ENCODE measurements at regions not wholly inside any gene's neighbourhood (a gene's known extent, or its start where the extent isn't known, plus 50 kb on each side); places are given as distances from the start of the nearest gene placed in this dataset.

- Histone ChIP-seq H3K9me3 (ENCODE audit: insufficient read depth, low read length) (no peaks in the 10 kb centered on the region), H2AFZ (ENCODE audit: low read depth, low read length, severe bottlenecking) (no peak overlapping the region), H3K4me2 (ENCODE audit: low read depth, low read length, poor library complexity, severe bottlenecking) (no peak overlapping the region), H3F3A (ENCODE audit: insufficient read depth) (no peaks in the 10 kb centered on the region), H3K4me3 (ENCODE audit: insufficient read depth, low read length, poor library complexity, severe bottlenecking) (no peak overlapping the region), H3K36me3 (ENCODE audit: low read length) (no peaks in the 10 kb centered on the region), H3K79me2 (ENCODE audit: insufficient read depth, low read length) (no peaks in the 10 kb centered on the region), H3K9me2 (replicated peaks; ENCODE audit: insufficient read depth, low read length) (no peaks in the 10 kb centered on the region), H3K27me3 (ENCODE audit: low read length) (no peaks in the 10 kb centered on the region), H3K27ac (ENCODE audit: low read depth, low read length) (no peak overlapping the region), H3K9ac (ENCODE audit: low read length) (no peak overlapping the region), H4K20me1 (ENCODE audit: low read depth, low read length) (no peaks in the 10 kb centered on the region)
- TF ChIP-seq CTCF (IDR thresholded peaks at IDR 0.05; ENCODE audit: insufficient read depth, low read length, poor library complexity, severe bottlenecking), result no peak
- TF ChIP-seq EZH2phosphoT487 (conservative IDR thresholded peaks at IDR 0.05; ENCODE audit: low read length), result no peak
Observed at GRCh38 chr3:72593881-72594397, 254.3 kb downstream of the SHQ1 start.

- Histone ChIP-seq H3K9me3 (ENCODE audit: insufficient read depth, low read length) (no peaks in the 10 kb centered on the region), H3F3A (ENCODE audit: insufficient read depth) (no peaks in the 10 kb centered on the region), H3K27ac (ENCODE audit: low read depth, low read length) (no peak overlapping the region), H3K27me3 (ENCODE audit: low read length) (no peaks in the 10 kb centered on the region), H2AFZ (ENCODE audit: low read depth, low read length, severe bottlenecking) (no peak overlapping the region), H4K20me1 (ENCODE audit: low read depth, low read length) (no peaks in the 10 kb centered on the region), H3K4me2 (ENCODE audit: low read depth, low read length, poor library complexity, severe bottlenecking) (no peak overlapping the region), H3K36me3 (ENCODE audit: low read length) (no peaks in the 10 kb centered on the region), H3K9me2 (replicated peaks; ENCODE audit: insufficient read depth, low read length) (no peaks in the 10 kb centered on the region), H3K9ac (ENCODE audit: low read length) (no peak overlapping the region), H3K4me3 (ENCODE audit: insufficient read depth, low read length, poor library complexity, severe bottlenecking) (no peak overlapping the region), H3K79me2 (ENCODE audit: insufficient read depth, low read length) (no peaks in the 10 kb centered on the region)
- TF ChIP-seq CTCF (IDR thresholded peaks at IDR 0.05; ENCODE audit: insufficient read depth, low read length, poor library complexity, severe bottlenecking), result no peak
- TF ChIP-seq EZH2phosphoT487 (conservative IDR thresholded peaks at IDR 0.05; ENCODE audit: low read length), result no peak
Observed at GRCh38 chr3:72591522-72592421, 256.5 kb downstream of the SHQ1 start.

- H3K27ac ChIP-seq (ENCODE audit: low read depth, low read length), result no peak overlapping the region
- H3K27me3 ChIP-seq (ENCODE audit: low read length), result no peaks in the 10 kb centered on the region
- TF ChIP-seq CTCF (IDR thresholded peaks at IDR 0.05; ENCODE audit: insufficient read depth, low read length, poor library complexity, severe bottlenecking), result no peak
- TF ChIP-seq EZH2phosphoT487 (conservative IDR thresholded peaks at IDR 0.05; ENCODE audit: low read length), result no peak
- H3K9me3 ChIP-seq (ENCODE audit: insufficient read depth, low read length), result no peaks in the 10 kb centered on the region
- H4K20me1 ChIP-seq (ENCODE audit: low read depth, low read length), result no peaks in the 10 kb centered on the region
- no peaks in the 10 kb centered on the region for H3K36me3 ChIP-seq (ENCODE audit: low read length)
- H3K4me3 ChIP-seq (ENCODE audit: insufficient read depth, low read length, poor library complexity, severe bottlenecking), result no peak overlapping the region
- no peak overlapping the region for H2AFZ ChIP-seq (ENCODE audit: low read depth, low read length, severe bottlenecking)
- H3K4me2 ChIP-seq (ENCODE audit: low read depth, low read length, poor library complexity, severe bottlenecking), result no peak overlapping the region
- H3F3A ChIP-seq (ENCODE audit: insufficient read depth), result no peaks in the 10 kb centered on the region
- H3K9me2 ChIP-seq (replicated peaks; ENCODE audit: insufficient read depth, low read length), result no peaks in the 10 kb centered on the region
- H3K9ac ChIP-seq (ENCODE audit: low read length), result no peak overlapping the region
- H3K79me2 ChIP-seq (ENCODE audit: insufficient read depth, low read length), result no peaks in the 10 kb centered on the region
Observed at GRCh38 chr3:72590732-72591221, 257.5 kb downstream of the SHQ1 start.

All from SU-DHL-6 (cell line).